ENCODE measurements at regions not wholly inside any gene's neighbourhood (a gene's known extent, or its start where the extent isn't known, plus 50 kb on each side); places are given as distances from the start of the nearest gene placed in this dataset.
A peak's percentile ranks its signal among the peaks of the same experiment; 100 is the strongest.
"Not testable (repeated sequence)": the region's sequence is repeated elsewhere in the genome, so short reads cannot be mapped to it uniquely, and the experiment has no call there.

DNA sequence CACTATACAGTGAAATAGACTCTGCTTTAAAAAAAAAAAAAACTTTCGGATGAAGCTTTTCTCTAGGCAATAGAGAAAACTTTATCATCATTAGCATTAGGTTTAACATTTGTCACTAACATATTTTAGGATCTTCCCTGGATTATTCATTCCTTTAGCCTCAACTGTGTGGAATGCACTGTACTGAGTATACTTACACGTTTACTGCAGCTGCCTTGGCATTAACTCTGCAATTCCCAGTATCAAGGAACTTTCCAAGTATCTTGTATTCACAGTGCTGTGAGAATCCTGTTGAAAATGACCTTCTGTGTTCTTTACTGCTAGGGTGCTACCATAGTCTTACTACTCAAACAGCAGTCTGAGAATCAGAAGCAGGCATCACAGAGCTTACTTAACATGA, 328.2 kb upstream of the COL3A1 start:
- ATAC-seq (ENCODE audit: poor library complexity): no peak

DNA sequence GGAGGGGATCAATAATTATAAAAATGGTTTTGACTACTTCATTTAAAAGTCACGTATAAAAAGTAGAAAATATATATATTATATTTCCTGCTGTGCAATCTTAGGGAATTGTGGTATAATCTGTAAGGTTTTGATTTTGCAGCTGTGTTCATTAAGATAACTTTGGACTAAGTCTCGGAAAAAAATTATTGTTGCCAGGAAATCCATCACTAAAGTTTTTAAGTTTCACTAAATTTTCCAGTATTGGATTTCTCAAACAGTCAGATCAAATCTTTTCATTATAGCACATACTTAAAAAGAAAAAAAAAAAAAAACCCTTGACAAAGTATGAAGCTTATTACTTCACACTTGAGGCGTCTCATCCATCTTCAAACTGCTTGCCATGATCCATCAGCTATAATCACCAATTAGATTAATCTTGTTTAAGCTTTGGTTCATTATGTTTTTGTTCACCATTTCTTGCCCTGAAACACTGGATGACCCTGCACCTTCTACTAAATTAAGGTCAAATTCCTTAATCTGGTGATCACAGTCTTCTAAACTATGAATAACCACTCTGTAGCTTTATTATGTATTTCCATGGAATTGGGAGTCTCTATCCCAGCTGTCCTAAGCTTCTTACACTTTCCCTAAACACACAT, 326.6 kb upstream of the COL3A1 start:
- ATAC-seq (ENCODE audit: poor library complexity): no peak
- no peak for DNase-seq
- intact Hi-C loops (cut with DNase I): no loop called here

More for the DNA sequence above, 328.2 kb upstream of the COL3A1 start:
- intact Hi-C loops (cut with DNase I): no loop called here
- no peak for DNase-seq

DNA sequence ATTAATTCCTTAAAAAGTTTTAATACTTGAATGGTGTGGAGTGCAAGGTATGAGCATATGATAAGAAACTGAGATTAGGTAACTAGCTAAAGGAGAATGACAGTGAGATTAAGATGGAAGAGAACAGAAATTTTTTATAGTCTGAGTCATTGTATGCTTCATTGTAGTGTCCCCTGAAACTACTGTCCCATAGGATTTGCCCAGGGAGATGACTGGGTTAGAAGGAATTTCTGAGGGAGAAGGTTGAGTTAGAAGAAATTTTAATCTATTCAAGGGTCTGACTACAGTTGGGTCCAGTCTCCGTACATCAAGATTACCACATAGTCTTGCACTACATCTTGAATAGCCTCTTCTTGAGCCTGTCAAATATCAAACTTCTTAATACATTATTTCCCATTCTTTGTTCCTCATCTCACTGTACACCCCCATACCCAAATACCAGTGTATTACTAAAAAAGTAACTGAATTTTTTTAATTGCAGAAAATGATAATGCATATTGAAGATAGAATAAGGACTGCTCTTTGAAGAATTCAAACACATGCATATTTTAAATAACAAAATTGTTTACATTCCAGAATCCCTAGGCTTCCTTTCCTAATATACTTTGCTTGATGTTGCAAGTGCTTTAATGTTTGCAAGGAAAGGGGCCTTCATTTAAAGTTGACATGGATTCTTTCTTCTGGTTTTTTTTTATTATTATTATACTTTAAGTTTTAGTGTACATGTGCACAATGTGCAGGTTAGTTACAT, 314.3 kb upstream of the COL3A1 start:
- DNase-seq: no peak
- intact Hi-C loops (cut with DNase I): no loop called here
- no peak for ATAC-seq (ENCODE audit: poor library complexity)

GRCh38 chr2:188663301-188663700, 310.9 kb upstream of the COL3A1 start:
- ATAC-seq (ENCODE audit: poor library complexity) (no peak), DNase-seq (no peak)
- intact Hi-C loops (cut with DNase I): no loop called here

DNA sequence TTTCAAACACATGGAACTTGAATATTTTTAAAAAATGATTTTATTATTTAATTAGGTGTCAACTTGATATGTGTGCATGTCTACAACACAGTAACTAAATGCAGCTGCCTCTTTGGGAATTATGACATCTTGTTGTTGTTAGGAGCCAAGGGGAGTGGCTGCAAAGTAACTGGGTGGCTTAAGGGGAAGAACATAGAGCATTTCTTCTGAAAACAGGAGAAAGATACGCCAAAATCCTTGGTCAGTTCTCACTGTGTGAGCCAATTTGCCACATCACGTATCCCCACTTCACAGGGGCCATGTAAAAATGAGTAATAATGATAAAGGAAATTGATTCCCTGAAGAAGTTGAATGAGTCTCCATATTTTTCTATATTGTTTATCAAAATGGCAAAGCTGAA, 309.8 kb upstream of the COL3A1 start:
- no peak for DNase-seq
- intact Hi-C loops (cut with DNase I): no loop called here
- peak; percentile 77 for ATAC-seq (ENCODE audit: poor library complexity)

DNA sequence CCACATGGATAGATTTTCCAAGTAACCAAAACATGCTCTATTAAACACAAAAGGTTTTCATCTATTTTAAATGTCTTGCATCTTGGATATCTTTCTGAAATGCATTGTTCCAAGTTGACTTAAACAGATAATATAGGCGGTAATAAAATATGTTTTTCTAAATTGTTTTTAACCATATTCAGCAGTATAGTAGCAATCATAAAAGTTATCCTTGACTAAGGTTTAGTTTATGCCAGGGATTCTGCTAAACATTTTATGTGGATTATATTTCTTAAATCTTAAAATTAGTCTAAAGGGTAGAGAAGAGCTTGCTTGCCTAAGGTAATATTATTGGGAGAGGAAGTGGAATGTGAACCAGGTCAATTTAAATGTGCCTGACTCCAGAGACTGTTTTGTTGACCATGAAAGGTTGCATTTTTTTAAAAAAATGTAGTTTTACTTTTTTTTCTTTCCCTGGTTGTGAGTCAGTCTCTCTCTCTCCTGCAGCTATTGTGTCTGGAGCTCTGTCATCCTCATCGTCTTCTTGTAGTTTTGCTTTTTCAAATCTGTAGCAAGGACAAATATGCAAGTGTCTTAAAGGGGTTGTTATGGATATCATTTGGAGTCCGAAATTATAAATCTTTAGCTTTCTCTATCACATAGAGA, 309.1 kb upstream of the COL3A1 start:
- intact Hi-C loops (cut with DNase I): no loop called here
- DNase-seq (no peak), ATAC-seq (ENCODE audit: poor library complexity) (no peak)

DNA sequence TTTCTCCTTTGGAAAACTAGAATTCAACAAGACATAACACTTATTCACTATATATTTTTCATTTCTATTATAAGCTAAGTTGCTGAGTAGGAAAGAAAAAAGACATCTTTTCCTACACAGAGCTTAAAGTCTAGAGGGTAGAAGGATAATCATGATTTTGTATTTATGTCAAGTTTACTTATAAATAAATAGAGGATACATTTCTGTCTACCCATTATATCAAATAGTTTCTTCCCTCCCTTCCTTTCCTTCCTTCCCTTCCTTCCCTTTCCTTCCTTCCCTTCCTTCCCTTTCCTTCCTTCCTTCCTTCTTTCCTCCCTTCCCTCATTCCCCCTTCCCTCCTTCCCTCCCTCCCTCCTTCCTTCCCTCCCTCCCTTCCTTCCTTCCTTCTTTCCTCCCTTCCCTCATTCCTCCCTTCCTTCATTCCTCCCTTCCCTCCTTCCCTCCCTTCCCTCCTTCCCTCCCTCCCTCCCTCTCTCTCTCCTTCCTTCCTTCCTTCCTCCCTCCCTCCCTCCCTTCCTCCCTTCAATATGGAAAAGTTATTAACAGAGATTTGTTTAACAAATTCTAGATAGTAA, 308.4 kb upstream of the COL3A1 start:
- ATAC-seq (ENCODE audit: poor library complexity) (no peak), DNase-seq (no peak)
- intact Hi-C loops (cut with DNase I): no loop called here

DNA sequence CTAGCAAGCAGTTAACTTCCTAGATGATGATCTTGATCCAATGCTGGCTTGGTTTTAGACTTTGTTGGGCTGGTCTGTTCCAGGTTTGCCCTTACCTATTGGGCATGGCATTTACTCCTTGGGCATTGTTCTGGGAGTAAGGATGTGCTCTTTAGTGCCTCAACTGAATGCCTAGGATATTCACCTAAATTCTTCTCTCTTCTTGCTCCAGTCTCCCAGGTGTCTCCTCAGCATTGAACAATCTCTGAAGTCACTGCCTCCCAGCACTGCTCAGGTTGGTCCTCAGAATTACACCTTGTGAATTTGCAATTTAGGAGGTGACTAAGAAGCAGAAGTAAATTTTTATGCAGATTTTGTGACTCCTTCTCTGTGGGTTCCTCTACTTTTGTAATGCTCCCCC, 307.7 kb upstream of the COL3A1 start:
- DNase-seq (no peak), ATAC-seq (ENCODE audit: poor library complexity) (no peak)
- intact Hi-C loops (cut with DNase I): no loop called here

- intact Hi-C loops (cut with DNase I): no loop called here
- no peak for DNase-seq
- ATAC-seq (ENCODE audit: poor library complexity): no peak
Observed at GRCh38 chr2:188668017-188668680, 306.0 kb upstream of the COL3A1 start.

- no peak for ATAC-seq (ENCODE audit: poor library complexity)
- DNase-seq: no peak
- intact Hi-C loops (cut with DNase I): no loop called here
Observed at GRCh38 chr2:188675391-188676009, 298.7 kb upstream of the COL3A1 start.

DNA sequence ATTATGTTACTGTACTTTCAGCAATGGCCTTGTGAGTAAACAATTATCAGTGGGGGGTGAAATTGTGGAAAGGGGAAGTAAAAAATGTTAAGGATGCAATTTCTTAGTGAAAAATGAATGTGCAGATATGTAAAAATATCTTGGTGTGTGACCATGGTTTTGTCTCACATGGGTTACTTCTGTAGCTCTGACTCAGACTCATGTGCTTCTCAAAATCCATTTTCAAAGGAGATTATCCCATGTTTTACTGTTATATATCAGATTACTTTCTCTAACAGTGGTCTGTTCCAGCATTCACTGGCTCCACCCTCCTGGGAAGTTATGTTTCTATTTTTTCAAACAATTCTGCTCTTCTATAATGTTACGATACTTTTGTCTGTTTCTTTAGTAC, 298.2 kb upstream of the COL3A1 start:
- DNase-seq: no peak
- ATAC-seq (ENCODE audit: poor library complexity): no peak
- intact Hi-C loops (cut with DNase I): no loop called here

GRCh38 chr2:188677142-188677541, 297.0 kb upstream of the COL3A1 start:
- intact Hi-C loops (cut with DNase I): no loop called here
- no peak for ATAC-seq (ENCODE audit: poor library complexity)
- DNase-seq: no peak

DNA sequence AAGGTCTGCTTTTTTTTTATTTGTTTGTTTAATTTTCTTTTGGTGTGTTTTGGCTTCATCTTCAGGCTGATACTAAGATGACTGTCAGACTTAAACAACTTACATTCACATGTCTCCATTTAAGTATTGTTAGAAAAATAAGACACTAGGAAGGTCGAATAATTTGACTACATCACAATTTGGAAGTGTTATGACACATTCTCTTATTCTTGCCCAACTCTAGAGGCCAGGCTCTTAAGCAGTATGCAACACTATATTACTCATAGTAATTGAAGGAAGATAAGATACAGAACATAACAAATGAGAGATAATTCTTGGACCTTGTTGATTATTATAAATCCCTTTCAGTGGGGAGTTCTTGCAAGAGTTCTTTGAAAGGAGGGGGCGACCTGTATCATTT, 295.3 kb upstream of the COL3A1 start:
- ATAC-seq (ENCODE audit: poor library complexity): no peak
- intact Hi-C loops (cut with DNase I): no loop called here
- DNase-seq: no peak

DNA sequence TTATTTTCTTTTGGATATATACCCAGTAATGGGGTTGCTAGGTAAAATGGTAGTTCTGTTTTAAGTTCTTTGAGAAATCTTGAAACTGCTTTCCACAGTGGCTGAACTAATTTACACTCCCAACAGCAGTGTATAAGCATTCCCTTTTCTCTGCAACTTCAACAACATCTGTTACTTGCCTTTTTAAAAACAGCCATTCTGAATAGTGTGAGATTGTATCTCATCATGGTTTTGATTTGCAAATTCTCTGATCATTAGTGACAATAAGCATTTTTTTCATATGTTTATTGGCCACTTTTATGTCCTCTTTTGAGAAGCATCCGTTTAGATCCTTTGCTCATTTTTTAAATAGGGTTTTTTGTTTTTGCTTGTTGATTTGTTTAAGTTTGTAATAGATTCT, 291.3 kb upstream of the COL3A1 start:
- no peak for DNase-seq
- intact Hi-C loops (cut with DNase I): no loop called here
- ATAC-seq (ENCODE audit: poor library complexity): no peak

DNA sequence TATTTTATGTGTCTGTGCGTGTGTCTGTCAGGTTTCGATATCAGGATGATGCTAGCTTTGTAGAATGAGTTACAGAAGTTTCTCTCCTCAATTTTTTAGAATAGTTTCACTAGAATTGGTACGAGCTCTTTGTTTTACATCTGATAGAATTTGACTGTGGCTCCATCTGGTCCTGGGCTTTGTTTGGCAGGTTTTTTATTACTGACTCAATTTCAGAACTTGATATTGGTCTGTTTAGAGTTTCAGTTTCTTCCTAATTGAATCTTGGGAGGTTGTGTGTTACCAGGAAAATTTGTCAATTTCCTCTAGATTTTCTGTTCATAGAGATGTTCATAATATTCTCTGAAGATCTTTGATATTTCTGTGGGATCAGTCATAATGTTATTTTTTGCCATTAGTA, 289.4 kb upstream of the COL3A1 start:
- DNase-seq: no peak
- no peak for ATAC-seq (ENCODE audit: poor library complexity)
- intact Hi-C loops (cut with DNase I): no loop called here

- no peak for DNase-seq
- intact Hi-C loops (cut with DNase I): no loop called here
Observed at GRCh38 chr2:188693111-188693510, 281.1 kb upstream of the COL3A1 start.

GRCh38 chr2:188693771-188694170, 280.4 kb upstream of the COL3A1 start:
- intact Hi-C loops (cut with DNase I): no loop called here
- ATAC-seq (ENCODE audit: poor library complexity) (no peak), DNase-seq (no peak)

More at GRCh38 chr2:188693111-188693510, 281.1 kb upstream of the COL3A1 start:
- no peak for ATAC-seq (ENCODE audit: poor library complexity)

GRCh38 chr2:188695953-188696352, 278.2 kb upstream of the COL3A1 start:
- ATAC-seq (ENCODE audit: poor library complexity): no peak
- no peak for DNase-seq
- intact Hi-C loops (cut with DNase I): no loop called here

DNA sequence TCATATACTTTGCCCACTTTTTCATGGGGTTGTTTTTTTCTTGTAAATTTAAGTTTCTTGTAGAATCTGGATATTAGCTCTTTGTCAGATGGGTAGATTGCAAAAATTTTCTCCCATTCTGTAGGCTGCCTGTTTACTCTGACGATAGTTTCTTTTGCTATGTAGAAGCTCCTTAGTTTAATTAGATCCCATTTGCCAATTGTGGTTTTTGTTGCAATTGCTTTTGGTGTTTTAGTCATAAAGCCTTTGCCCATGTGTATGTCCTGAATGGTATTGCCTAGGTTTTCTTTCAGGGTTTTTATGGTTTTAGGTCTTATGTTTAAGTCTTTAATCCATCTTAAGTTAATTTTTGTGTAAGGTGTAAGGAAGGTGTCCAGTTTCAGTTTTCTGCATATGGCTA, 276.0 kb upstream of the COL3A1 start:
- intact Hi-C loops (cut with DNase I); DNase-seq; ATAC-seq (ENCODE audit: poor library complexity): not testable (repeated sequence)

Data from Right ventricle myocardium superior (tissue), 1 donor.